KMS-11 (cell line): ENCODE measurements at regions not wholly inside any gene's neighbourhood (a gene's known extent, or its start where the extent isn't known, plus 50 kb on each side); places are given as distances from the start of the nearest gene placed in this dataset.

Source experiments
- H2AFZ ChIP-seq: fragments of 200-600 bp; sonication (generic); 2 replicates; pipeline ENCODE4 v1.6.1; 2016; ENCODE audit warnings: antibody characterized with exemption, mixed run types, low read depth
- H3K27ac ChIP-seq: fragments of 200-600 bp; sonication (generic); 2 replicates; pipeline ENCODE4 v1.6.1; 2016; ENCODE audit warnings: mild to moderate bottlenecking, mixed run types
- H3K27me3 ChIP-seq: fragments of 200-600 bp; sonication (generic); 2 replicates; pipeline ENCODE4 v1.6.1; 2017; ENCODE audit warnings: mild to moderate bottlenecking, low read depth, mixed run types, moderate library complexity; ENCODE audit not compliant: insufficient read depth
- H3K36me3 ChIP-seq: fragments of 200-600 bp; sonication (generic); 2 replicates; pipeline ENCODE4 v1.6.1; 2017; ENCODE audit warnings: mild to moderate bottlenecking, mixed run types; ENCODE audit not compliant: insufficient read depth
- H3K4me1 ChIP-seq: fragments of 200-600 bp; sonication (generic); 2 replicates; pipeline ENCODE4 v1.6.1; 2016; ENCODE audit warnings: mild to moderate bottlenecking, low read depth, mixed run types; ENCODE audit not compliant: poor library complexity, severe bottlenecking
- H3K4me2 ChIP-seq: fragments of 200-600 bp; sonication (generic); 2 replicates; pipeline ENCODE4 v1.7.0; 2016; ENCODE audit warnings: mild to moderate bottlenecking, mixed run types
- H3K4me3 ChIP-seq: fragments of 200-600 bp; sonication (generic); IDR thresholded peaks from 2 replicates; pipeline ENCODE4 v1.6.1; 2017; ENCODE audit warnings: low read depth, low read length, mixed read lengths; ENCODE audit not compliant: insufficient read depth
- H3K79me2 ChIP-seq: fragments of 200-600 bp; sonication (generic); 2 replicates; pipeline ENCODE4 v1.6.1; 2016; ENCODE audit warnings: low read depth, mixed run types; ENCODE audit not compliant: insufficient read depth
- H3K9ac ChIP-seq: fragments of 200-600 bp; sonication (generic); 2 replicates; pipeline ENCODE4 v1.6.1; 2016; ENCODE audit warnings: mild to moderate bottlenecking, mixed run types
- H4K20me1 ChIP-seq: fragments of 200-600 bp; sonication (generic); 2 replicates; pipeline ENCODE4 v1.6.1; 2016; ENCODE audit warnings: mild to moderate bottlenecking, mixed run types; ENCODE audit not compliant: insufficient read depth
- TF ChIP-seq, protein P1 (sequence below): fragments of 200-600 bp; sonication (generic); conservative IDR thresholded peaks from 2 replicates; pipeline ENCODE4 v1.6.1; 2017; ENCODE audit warnings: low read depth, mild to moderate bottlenecking, antibody characterized with exemption, low read length, moderate library complexity, mixed read lengths

DNA sequence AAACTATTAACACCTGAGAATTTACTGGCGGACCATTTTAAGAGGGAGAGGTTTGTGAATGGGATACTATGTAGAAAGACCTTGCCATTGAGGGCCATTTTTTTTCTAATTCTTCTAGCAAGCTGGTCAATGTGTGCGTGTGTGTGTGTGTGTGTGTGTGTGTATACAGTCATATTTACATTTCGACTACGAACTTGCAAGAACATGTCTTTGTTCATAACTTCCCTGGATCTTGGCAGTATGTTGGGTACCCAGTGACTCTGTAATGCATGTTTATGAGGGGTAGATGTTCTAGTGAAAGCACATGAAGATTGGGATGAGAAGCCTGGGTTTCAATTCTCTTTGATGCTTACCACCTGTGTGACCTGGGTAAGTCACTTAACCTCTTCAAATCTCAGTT lies 133.6 kb downstream of the UBE2E3 start:
- Histone ChIP-seq H3K27ac (no peak overlapping the region), H3K27me3 (no peaks in the 10 kb centered on the region), H2AFZ (no peak overlapping the region), H3K4me2 (no peak overlapping the region), H3K9ac (no peak overlapping the region), H3K4me3 (no peak overlapping the region), H4K20me1 (no peaks in the 10 kb centered on the region), H3K36me3 (no peaks in the 10 kb centered on the region), H3K4me1 (no peaks in the 10 kb centered on the region), H3K79me2 (no peaks in the 10 kb centered on the region)
- TF ChIP-seq, protein P1, sequence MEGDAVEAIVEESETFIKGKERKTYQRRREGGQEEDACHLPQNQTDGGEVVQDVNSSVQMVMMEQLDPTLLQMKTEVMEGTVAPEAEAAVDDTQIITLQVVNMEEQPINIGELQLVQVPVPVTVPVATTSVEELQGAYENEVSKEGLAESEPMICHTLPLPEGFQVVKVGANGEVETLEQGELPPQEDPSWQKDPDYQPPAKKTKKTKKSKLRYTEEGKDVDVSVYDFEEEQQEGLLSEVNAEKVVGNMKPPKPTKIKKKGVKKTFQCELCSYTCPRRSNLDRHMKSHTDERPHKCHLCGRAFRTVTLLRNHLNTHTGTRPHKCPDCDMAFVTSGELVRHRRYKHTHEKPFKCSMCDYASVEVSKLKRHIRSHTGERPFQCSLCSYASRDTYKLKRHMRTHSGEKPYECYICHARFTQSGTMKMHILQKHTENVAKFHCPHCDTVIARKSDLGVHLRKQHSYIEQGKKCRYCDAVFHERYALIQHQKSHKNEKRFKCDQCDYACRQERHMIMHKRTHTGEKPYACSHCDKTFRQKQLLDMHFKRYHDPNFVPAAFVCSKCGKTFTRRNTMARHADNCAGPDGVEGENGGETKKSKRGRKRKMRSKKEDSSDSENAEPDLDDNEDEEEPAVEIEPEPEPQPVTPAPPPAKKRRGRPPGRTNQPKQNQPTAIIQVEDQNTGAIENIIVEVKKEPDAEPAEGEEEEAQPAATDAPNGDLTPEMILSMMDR = no peak

DNA sequence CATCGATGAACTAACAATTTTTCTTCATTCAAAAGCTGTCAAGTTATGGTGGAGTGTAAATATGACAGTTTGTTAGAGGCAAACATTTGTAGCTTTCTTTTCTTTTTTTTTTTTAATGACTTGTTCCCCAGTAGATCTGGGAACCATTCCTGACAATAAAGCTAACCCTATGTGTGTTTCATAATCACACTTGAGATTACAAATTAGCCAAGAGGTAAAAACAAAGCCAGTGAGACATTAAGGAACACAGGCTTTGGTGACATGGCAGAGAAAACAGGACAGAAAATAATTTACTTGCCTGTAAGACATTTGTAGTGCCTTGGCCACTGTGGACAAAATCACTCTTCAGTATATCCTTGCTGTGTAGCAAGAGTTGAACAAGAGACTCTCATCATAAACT lies 135.9 kb downstream of the UBE2E3 start:
- Histone ChIP-seq H4K20me1 (no peaks in the 10 kb centered on the region), H3K27ac (no peak overlapping the region), H2AFZ (no peak overlapping the region), H3K79me2 (no peaks in the 10 kb centered on the region), H3K4me1 (no peaks in the 10 kb centered on the region), H3K27me3 (no peaks in the 10 kb centered on the region), H3K9ac (no peak overlapping the region), H3K4me2 (no peak overlapping the region), H3K36me3 (no peaks in the 10 kb centered on the region), H3K4me3 (no peak overlapping the region)
- TF ChIP-seq, protein P1 = no peak

DNA sequence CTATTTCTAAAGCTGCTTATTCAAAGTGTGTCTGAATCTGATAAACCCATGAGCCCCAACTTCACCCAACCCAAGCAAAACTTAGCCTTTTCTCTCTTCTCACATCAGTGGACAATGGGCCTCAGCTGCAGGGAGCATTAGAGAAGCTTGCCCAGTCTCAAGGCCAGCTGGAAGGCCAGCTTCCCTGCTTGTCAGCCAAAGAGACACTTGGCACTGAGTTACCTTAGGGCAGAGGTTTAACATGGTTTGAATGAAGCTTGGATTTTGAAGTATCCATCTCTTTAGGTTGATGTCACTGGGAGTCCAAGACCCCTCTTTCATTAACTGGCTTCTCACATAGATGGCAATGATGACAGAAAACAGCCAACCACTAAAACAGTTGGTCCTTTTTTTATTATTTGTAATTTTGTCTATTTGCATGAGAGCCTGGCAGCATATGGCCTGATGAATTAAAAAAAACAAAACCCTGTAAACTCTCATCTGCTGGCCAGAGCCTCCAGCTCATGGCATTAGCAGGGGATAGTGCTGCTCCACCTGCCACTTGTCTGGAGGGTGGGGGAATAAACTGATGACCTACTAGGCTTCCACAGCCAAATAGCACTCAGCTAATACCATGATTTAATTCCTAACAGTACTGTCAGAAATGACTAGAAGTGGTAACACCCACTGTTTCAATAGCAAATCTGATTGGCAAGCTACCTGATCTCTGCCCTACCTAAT lies 137.0 kb downstream of the UBE2E3 start:
- no peak overlapping the region for H3K9ac ChIP-seq
- H3K4me2 ChIP-seq = no peak overlapping the region
- no peak overlapping the region for H3K4me3 ChIP-seq
- H3K27ac ChIP-seq = no peak overlapping the region
- H3K27me3 ChIP-seq = no peaks in the 10 kb centered on the region
- no peaks in the 10 kb centered on the region for H3K79me2 ChIP-seq
- TF ChIP-seq, protein P1 = no peak
- no peaks in the 10 kb centered on the region for H3K4me1 ChIP-seq
- no peak overlapping the region for H2AFZ ChIP-seq
- no peaks in the 10 kb centered on the region for H4K20me1 ChIP-seq
- H3K36me3 ChIP-seq = no peaks in the 10 kb centered on the region

DNA sequence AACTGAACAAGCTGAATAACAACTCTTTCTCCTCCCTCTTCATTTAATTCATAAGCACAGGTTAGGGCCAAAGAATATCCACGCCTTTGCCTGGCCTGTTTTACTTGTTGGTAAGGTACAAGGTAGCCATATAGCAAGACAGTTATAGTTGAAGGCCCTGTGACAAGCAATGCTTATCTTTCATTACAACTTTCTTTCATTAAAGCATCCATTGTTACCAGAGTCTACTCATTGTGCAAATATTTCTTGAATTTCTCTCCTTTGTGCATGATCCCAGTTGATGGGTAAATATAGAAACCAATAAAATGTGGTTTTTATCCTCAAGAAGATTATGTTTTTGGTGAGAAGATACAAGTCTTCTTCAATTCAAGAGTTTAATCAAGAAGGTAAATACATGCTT lies 140.2 kb downstream of the UBE2E3 start:
- Histone ChIP-seq H4K20me1 (no peaks in the 10 kb centered on the region), H3K36me3 (no peaks in the 10 kb centered on the region), H2AFZ (no peak overlapping the region), H3K79me2 (no peaks in the 10 kb centered on the region), H3K4me2 (no peak overlapping the region), H3K27ac (no peak overlapping the region), H3K4me1 (no peaks in the 10 kb centered on the region), H3K27me3 (no peaks in the 10 kb centered on the region), H3K4me3 (no peak overlapping the region), H3K9ac (no peak overlapping the region)
- TF ChIP-seq, protein P1 = no peak
